T-helper 2 cell treated with Interferon-gamma antibody and Interleukin-4, amounts not matched to agents 5 μg/mL and 100 μg/mL, for 36 hours (primary cell): ENCODE measurements at regions not wholly inside any gene's neighbourhood (a gene's known extent, or its start where the extent isn't known, plus 50 kb on each side); places are given as distances from the start of the nearest gene placed in this dataset.
A peak's percentile ranks its signal among the peaks of the same experiment; 100 is the strongest.
"Not testable (repeated sequence)": the region's sequence is repeated elsewhere in the genome, so short reads cannot be mapped to it uniquely, and the experiment has no call there.

Experiments
- DNase-seq: peaks from one replicate; pipeline ENCODE4 v3.0.0; 2021; ENCODE audit warnings: low spot score
- H3K27ac Mint-ChIP-seq: one replicate; pipeline ENCODE4 v1.8.0; 2021; ENCODE audit warnings: mild to moderate bottlenecking, mixed read lengths
- H3K27me3 Mint-ChIP-seq: one replicate; pipeline ENCODE4 v1.8.0; 2021; ENCODE audit warnings: low read depth, mixed read lengths
- H3K36me3 Mint-ChIP-seq: one replicate; pipeline ENCODE4 v1.8.0; 2021; ENCODE audit warnings: low read depth, mixed read lengths
- H3K4me1 Mint-ChIP-seq: one replicate; pipeline ENCODE4 v1.8.0; 2021; ENCODE audit warnings: low read depth, mixed read lengths
- H3K4me3 Mint-ChIP-seq: one replicate; pipeline ENCODE4 v1.8.0; 2022; ENCODE audit warnings: mild to moderate bottlenecking, moderate library complexity, mixed read lengths
- H3K9me3 Mint-ChIP-seq: one replicate; pipeline ENCODE4 v1.8.0; 2021; ENCODE audit warnings: mixed read lengths

DNA sequence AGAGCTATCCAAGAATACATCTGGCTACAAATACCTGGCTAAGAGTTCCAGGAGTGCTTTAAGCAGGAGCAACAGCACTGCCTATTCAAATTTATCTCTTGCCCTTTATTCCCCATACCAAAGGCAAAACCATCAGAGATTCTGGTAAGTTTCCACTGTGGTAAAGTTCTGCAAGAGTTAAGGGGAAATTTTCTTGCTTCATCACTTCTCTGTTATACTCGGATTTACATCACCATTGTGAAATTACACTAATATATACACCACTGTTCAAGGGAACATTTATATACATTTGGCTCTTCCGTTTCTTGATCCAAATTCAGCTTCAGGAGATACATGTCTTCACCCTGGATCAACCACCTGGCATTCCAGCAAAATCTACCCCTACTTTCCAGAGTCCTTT is 70.8 kb upstream of the PTPN13 start:
- no peak overlapping the region for H3K4me3 Mint-ChIP-seq
- no peak for DNase-seq
- no peaks in the 10 kb centered on the region for H3K9me3 Mint-ChIP-seq
- no peaks in the 10 kb centered on the region for H3K36me3 Mint-ChIP-seq
- H3K27ac Mint-ChIP-seq = no peak overlapping the region
- H3K27me3 Mint-ChIP-seq = peaks cover 17% of the 10 kb centered on the region
- no peaks in the 10 kb centered on the region for H3K4me1 Mint-ChIP-seq

DNA sequence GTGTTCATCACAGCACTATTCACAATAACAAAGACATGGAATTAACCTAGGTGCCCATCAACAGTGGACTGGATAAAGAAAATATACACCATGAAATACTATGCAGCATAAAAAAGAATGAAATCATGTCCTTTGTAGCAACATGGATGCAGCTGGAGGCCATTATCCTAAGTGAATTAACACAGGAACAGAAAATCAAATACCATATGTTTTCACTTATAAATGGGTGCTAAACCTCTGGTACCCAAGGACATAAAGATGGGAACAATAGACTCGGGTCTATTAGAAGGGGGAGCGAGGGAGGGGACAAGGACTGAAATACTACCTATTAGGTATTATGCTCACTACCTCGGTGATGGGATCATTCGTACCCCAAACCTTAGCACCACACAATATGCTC is 66.4 kb upstream of the PTPN13 start:
- not testable (repeated sequence) for H3K27ac Mint-ChIP-seq, DNase-seq, H3K4me3 Mint-ChIP-seq, H3K36me3 Mint-ChIP-seq, H3K4me1 Mint-ChIP-seq, H3K9me3 Mint-ChIP-seq
- H3K27me3 Mint-ChIP-seq = peaks cover 21% of the 10 kb centered on the region

- H3K4me1 Mint-ChIP-seq = no peaks in the 10 kb centered on the region
- H3K36me3 Mint-ChIP-seq = no peaks in the 10 kb centered on the region
- no peak overlapping the region for H3K27ac Mint-ChIP-seq
- peaks cover 16% of the 10 kb centered on the region for H3K27me3 Mint-ChIP-seq
- H3K4me3 Mint-ChIP-seq = no peak overlapping the region
- no peak for DNase-seq
- H3K9me3 Mint-ChIP-seq = no peaks in the 10 kb centered on the region
Observed at GRCh38 chr4:86529436-86529835, 64.7 kb upstream of the PTPN13 start.

GRCh38 chr4:86530183-86530582 is 63.9 kb upstream of the PTPN13 start:
- no peak for DNase-seq
- H3K9me3 Mint-ChIP-seq = no peaks in the 10 kb centered on the region
- H3K4me3 Mint-ChIP-seq = no peak overlapping the region
- peaks cover 16% of the 10 kb centered on the region for H3K27me3 Mint-ChIP-seq
- H3K4me1 Mint-ChIP-seq = no peaks in the 10 kb centered on the region
- no peaks in the 10 kb centered on the region for H3K36me3 Mint-ChIP-seq
- H3K27ac Mint-ChIP-seq = no peak overlapping the region

DNA sequence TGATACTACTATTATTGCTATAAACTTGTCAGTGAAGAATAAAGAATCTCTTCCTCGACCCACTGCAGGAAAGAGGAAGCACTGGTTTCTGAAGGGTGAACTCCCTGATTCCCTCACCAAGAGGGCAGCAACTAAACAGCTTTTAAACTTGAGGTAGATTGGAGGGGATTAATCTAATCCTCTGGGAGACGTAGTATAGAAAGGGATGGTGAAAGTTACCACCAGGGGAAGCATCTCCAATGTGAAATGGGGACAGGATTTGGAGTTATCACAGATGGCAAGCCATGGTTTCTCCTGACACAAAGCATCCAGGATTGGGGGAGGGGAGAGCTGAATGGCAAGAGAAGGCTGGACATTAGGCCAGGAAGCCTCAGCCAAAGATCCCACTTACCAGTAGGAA is 62.7 kb upstream of the PTPN13 start:
- H3K4me1 Mint-ChIP-seq = no peaks in the 10 kb centered on the region
- no peaks in the 10 kb centered on the region for H3K9me3 Mint-ChIP-seq
- no peaks in the 10 kb centered on the region for H3K36me3 Mint-ChIP-seq
- H3K27ac Mint-ChIP-seq = no peak overlapping the region
- peaks cover 13% of the 10 kb centered on the region for H3K27me3 Mint-ChIP-seq
- DNase-seq = no peak
- no peak overlapping the region for H3K4me3 Mint-ChIP-seq

DNA sequence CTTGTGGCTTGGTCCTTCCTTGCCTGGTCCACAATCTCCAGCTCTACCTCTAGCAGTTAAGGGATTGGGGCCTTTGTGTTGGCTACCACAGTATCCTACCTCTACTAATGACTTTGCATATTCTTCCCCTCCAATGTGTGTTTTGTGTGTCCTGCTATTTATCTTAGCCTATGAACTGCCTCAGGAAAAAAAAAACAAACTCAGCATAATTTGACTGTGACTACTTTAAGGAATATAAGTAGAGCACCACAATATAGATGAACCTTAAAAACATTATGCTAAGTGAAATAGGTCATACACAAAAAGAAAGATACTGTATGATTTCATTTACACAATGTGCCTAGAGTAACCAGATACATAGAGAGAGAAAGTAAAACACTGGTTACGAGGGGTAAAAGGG is 61.3 kb upstream of the PTPN13 start:
- no peaks in the 10 kb centered on the region for H3K9me3 Mint-ChIP-seq
- H3K27ac Mint-ChIP-seq = no peak overlapping the region
- no peaks in the 10 kb centered on the region for H3K36me3 Mint-ChIP-seq
- no peak for DNase-seq
- peaks cover 23% of the 10 kb centered on the region for H3K27me3 Mint-ChIP-seq
- no peak overlapping the region for H3K4me3 Mint-ChIP-seq
- H3K4me1 Mint-ChIP-seq = no peaks in the 10 kb centered on the region

DNA sequence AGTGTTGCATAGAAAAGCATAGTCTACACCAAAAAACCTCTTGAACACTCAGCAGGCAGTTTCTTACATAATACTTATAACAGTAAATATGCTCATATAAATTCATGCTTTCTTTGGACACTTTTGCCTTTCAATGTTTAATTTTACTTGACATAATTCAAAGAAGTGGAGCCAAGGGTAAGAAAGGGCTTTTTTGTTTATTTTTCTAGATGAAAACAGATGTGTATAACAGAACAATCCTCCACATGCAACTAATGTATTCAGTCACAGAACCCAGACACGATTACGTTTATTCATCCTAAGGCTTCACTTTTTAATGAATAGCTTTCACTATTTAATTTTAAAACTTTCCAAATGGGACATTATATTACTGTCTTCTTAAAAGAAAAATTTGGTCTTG is 58.0 kb upstream of the PTPN13 start:
- no peak for DNase-seq
- no peaks in the 10 kb centered on the region for H3K36me3 Mint-ChIP-seq
- no peak overlapping the region for H3K27ac Mint-ChIP-seq
- H3K4me3 Mint-ChIP-seq = no peak overlapping the region
- peaks cover 33% of the 10 kb centered on the region for H3K27me3 Mint-ChIP-seq
- no peaks in the 10 kb centered on the region for H3K4me1 Mint-ChIP-seq
- no peaks in the 10 kb centered on the region for H3K9me3 Mint-ChIP-seq

DNA sequence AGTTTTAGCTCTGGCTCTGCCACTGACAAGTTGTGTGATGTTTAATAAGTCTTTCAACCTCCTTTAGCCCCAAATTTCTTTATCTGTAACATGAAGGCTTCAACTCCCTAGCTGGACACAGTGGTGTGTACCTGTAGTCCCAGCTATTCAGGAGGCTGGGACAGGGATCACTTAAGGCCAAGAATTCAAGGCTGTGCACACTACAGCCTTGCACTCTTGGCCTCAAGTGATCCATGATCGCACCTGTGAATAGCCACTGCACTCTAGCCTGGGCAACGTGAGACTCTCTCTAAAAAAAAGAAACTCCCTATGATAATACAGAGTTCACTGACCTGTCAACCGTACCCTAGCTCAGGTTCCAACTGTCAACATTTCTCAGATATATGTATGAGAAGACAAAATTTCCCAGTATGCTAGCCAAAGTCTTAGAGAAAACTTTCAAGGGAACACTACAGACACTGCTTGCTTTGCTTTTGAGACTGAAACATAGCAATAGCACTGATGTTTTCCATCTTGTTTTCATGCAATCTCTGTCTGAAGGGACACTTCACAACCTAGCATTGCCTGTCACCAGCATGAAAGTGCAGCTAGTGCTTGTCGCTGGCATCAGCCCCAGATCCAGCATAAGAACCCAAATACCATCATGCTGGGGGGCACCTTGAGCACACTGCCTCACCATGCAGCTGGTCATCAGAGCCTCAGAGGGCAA is 51.6 kb upstream of the PTPN13 start:
- Mint-ChIP-seq H3K9me3 (peaks cover 7% of the 10 kb centered on the region), H3K36me3 (peaks cover 4% of the 10 kb centered on the region)
- no peak for DNase-seq

DNA sequence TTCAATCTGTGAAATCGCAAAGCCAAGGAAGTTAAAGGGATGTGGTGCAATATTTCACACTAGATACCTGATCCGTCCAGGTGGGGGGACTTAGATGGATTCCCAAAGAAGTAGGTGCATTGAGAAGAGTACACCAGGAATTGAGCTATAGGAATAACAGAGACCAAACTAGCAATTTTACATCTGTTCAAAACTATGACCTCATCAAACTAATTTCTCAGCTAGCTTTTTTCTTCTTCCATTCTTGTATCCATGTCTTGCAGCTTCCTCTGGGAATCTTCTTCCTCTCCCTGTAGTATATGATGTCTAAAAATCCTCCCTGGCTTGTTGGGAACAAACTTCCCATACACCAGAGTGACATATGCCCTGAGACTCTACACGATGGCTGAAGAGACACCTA is 51.0 kb upstream of the PTPN13 start:
- DNase-seq = no peak
- Mint-ChIP-seq H3K27me3 (peaks cover 18% of the 10 kb centered on the region), H3K4me1 (peaks cover 29% of the 10 kb centered on the region), H3K9me3 (peaks cover 7% of the 10 kb centered on the region), H3K4me3 (no peak overlapping the region), H3K36me3 (peaks cover 4% of the 10 kb centered on the region), H3K27ac (no peak overlapping the region)

More for the DNA sequence above, 51.6 kb upstream of the PTPN13 start:
- Mint-ChIP-seq H3K4me1 (peaks cover 29% of the 10 kb centered on the region), H3K27ac (no peak overlapping the region), H3K4me3 (no peak overlapping the region), H3K27me3 (peaks cover 23% of the 10 kb centered on the region)

DNA sequence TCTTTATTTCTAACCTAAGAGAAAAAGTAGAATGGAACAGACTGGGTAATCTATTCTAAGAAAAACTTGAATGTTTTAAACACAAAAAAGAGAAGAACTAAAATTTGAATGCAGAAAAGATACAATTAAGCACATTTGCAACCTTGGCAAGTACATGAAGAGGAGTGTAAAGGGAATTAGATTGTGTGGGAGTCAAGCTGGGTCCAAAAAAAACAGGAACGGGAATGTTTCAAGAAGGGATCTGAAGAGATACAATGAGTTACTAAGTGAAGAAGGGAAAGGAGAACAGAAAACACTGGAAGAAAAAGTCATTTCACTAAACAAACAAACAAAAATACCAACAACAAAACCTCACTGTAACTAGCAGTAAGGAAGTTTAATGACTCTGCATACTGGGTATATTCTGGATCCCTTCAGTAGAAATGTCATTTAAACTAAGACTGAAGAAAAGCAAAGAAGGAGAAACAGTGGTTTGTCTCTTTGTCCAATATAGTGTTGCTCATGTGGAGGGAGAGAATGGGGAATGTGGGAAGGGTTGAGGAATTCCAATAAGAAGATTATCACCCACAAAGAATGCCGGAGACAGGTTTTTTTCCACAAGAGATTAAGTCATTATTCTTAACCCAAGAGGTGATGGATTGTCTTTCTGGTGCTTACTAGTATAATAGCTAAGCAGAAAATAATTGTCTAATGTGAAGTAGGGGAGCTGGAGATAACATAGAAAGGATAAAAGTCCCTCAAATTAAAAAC is 50.4 kb upstream of the PTPN13 start:
- Mint-ChIP-seq H3K27me3 (peaks cover 15% of the 10 kb centered on the region), H3K4me1 (peaks cover 29% of the 10 kb centered on the region), H3K27ac (peak overlapping the region; percentile 83), H3K9me3 (peaks cover 7% of the 10 kb centered on the region), H3K4me3 (peak overlapping the region; percentile 54), H3K36me3 (peaks cover 4% of the 10 kb centered on the region)
- DNase-seq = no peak

DNA sequence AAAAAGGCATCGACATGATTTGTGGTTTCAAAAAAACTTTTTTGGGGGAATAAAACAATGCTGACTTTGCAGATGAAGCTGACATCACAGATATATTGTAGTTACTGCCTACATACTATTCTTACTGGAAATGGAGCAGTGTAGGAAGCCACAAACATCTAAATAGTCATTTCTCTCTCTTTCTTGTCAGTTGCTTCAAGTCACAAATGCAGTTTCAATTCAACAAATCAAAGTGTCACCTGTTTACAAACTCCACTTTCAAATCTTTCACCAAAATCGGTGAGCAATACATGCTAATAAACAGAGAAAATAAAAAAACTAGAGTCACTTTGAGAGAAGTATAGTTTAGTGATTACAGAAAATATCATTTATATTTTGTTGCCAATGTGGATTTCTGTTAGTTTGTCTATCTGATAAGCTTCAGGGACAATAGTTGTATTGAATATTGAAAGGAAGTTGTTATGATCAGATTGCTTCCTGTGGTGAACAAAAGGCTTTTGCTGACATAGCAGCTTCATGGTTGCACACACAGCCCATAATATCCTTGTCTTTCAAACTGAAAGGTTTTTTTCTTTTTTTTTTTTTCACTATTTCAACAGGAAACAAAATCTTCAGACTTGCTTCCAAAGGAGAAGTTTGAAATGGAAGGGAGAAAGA is 49.7 kb upstream of the PTPN13 start:
- Mint-ChIP-seq H3K27me3 (peaks cover 13% of the 10 kb centered on the region), H3K4me3 (peak overlapping the region; percentile 54), H3K9me3 (peaks cover 7% of the 10 kb centered on the region), H3K27ac (peak overlapping the region; percentile 83), H3K36me3 (peaks cover 4% of the 10 kb centered on the region), H3K4me1 (peaks cover 29% of the 10 kb centered on the region)
- DNase-seq = no peak
